WTC11 (cell line): ENCODE measurements at regions not wholly inside any gene's neighbourhood (a gene's known extent, or its start where the extent isn't known, plus 50 kb on each side); places are given as distances from the start of the nearest gene placed in this dataset.
A peak's percentile ranks its signal among the peaks of the same experiment; 100 is the strongest.

Source experiments
- ATAC-seq: fragments of 200-7000 bp; cut with Tn5 transposase; 2 replicates; pipeline ENCODE4 v1.10.0; 2021; ENCODE audit warnings: mild to moderate bottlenecking, moderate library complexity
- CTCF ChIA-PET: fragments of 300-600 bp; sonication (Branson Sonifier 250); formaldehyde crosslinking; loops from one replicate; lab custom pipeline; 2021; ENCODE audit warnings: antibody characterized with exemption; lab: Charles Lee
- POLR2A ChIA-PET: fragments of 350-600 bp; sonication (Branson Sonifier 250); formaldehyde crosslinking; loops from one replicate; lab custom pipeline; 2021; ENCODE audit warnings: antibody characterized with exemption; lab: Charles Lee
- DNase-seq: peaks from one replicate; pipeline ENCODE4 v3.0.0; 2021; ENCODE audit warnings: low spot score
- H3K27ac Mint-ChIP-seq: 2 replicates; pipeline ENCODE4 v1.8.0; 2021; ENCODE audit warnings: mixed read lengths
- H3K27me3 Mint-ChIP-seq: 2 replicates; pipeline ENCODE4 v1.8.0; 2021; ENCODE audit warnings: low read depth, mild to moderate bottlenecking, moderate library complexity, mixed read lengths
- H3K36me3 Mint-ChIP-seq: 2 replicates; pipeline ENCODE4 v1.8.0; 2021; ENCODE audit warnings: mixed read lengths
- H3K4me1 Mint-ChIP-seq: 2 replicates; pipeline ENCODE4 v1.8.0; 2022; ENCODE audit warnings: mixed read lengths
- H3K4me3 Mint-ChIP-seq: 2 replicates; pipeline ENCODE4 v1.8.0; 2021; ENCODE audit warnings: mild to moderate bottlenecking, moderate library complexity, mixed read lengths
- H3K9me3 Mint-ChIP-seq: 2 replicates; pipeline ENCODE4 v1.8.0; 2021; ENCODE audit warnings: mixed read lengths
- ATF1 ChIP-seq: sonication (generic); formaldehyde crosslinking; IDR thresholded peaks from 2 replicates; pipeline ENCODE4 v1.8.1; 2023; ENCODE audit warnings: mild to moderate bottlenecking, moderate library complexity, missing genetic modification reagents
- ATF6 ChIP-seq: sonication (generic); formaldehyde crosslinking; IDR thresholded peaks from 2 replicates; pipeline ENCODE4 v1.8.1; 2023; ENCODE audit warnings: mild to moderate bottlenecking, missing genetic modification reagents
- CBFB ChIP-seq: sonication (generic); formaldehyde crosslinking; IDR thresholded peaks from 2 replicates; pipeline ENCODE4 v1.8.1; 2022; ENCODE audit warnings: mild to moderate bottlenecking, low read depth, missing genetic modification reagents
- CREB1 ChIP-seq: sonication (generic); formaldehyde crosslinking; IDR thresholded peaks from 2 replicates; pipeline ENCODE4 v1.8.0; 2023; ENCODE audit warnings: mild to moderate bottlenecking, missing genetic modification reagents
- FOXK1 ChIP-seq: sonication (generic); formaldehyde crosslinking; IDR thresholded peaks from 2 replicates; pipeline ENCODE4 v1.8.0; 2022; ENCODE audit warnings: mild to moderate bottlenecking, moderate library complexity, missing genetic modification reagents
- GTF2I ChIP-seq: fragments of 250-450 bp; sonication (Bioruptor Pico); conservative IDR thresholded peaks from 2 replicates; pipeline ENCODE4 v1.4.0; 2021; ENCODE audit warnings: mild to moderate bottlenecking
- HMGXB4 ChIP-seq: sonication (generic); formaldehyde crosslinking; IDR thresholded peaks from 2 replicates; pipeline ENCODE4 v1.8.1; 2023; ENCODE audit warnings: mild to moderate bottlenecking, moderate library complexity, missing genetic modification reagents
- SP1 ChIP-seq: sonication (generic); formaldehyde crosslinking; conservative IDR thresholded peaks from 2 replicates; pipeline ENCODE4 v1.8.1; 2022; ENCODE audit warnings: missing genetic modification reagents
- TCF7 ChIP-seq: sonication (generic); formaldehyde crosslinking; IDR thresholded peaks from 2 replicates; pipeline ENCODE4 v1.8.0; 2022; ENCODE audit warnings: mild to moderate bottlenecking, low read depth, missing genetic modification reagents, moderate library complexity
- TEAD1 ChIP-seq: sonication (generic); formaldehyde crosslinking; IDR thresholded peaks from 2 replicates; pipeline ENCODE4 v1.8.0; 2022; ENCODE audit warnings: mild to moderate bottlenecking, missing genetic modification reagents
- ZMAT4 ChIP-seq: fragments of 250-450 bp; sonication (Bioruptor Pico); IDR thresholded peaks from 2 replicates; pipeline ENCODE4 v1.9.0; 2021; ENCODE audit warnings: mild to moderate bottlenecking
- ZNF219 ChIP-seq: sonication (generic); formaldehyde crosslinking; IDR thresholded peaks from 2 replicates; pipeline ENCODE4 v1.8.0; 2023; ENCODE audit warnings: missing genetic modification reagents, mild to moderate bottlenecking, borderline replicate concordance
- ZNF317 ChIP-seq: sonication (generic); formaldehyde crosslinking; IDR thresholded peaks from 2 replicates; pipeline ENCODE4 v1.8.1; 2023; ENCODE audit warnings: low read depth, mild to moderate bottlenecking, moderate library complexity, missing genetic modification reagents, borderline replicate concordance
- ZNF512 ChIP-seq: sonication (generic); formaldehyde crosslinking; IDR thresholded peaks from 2 replicates; pipeline ENCODE4 v1.8.1; 2022; ENCODE audit warnings: missing genetic modification reagents, borderline replicate concordance
- TF ChIP-seq, protein P1 (sequence below): sonication (generic); formaldehyde crosslinking; IDR thresholded peaks from 2 replicates; pipeline ENCODE4 v1.8.1; 2022; ENCODE audit warnings: mild to moderate bottlenecking, missing genetic modification reagents, moderate library complexity, borderline replicate concordance

GRCh38 chr21:38170704-38171682, 85.8 kb upstream of the KCNJ15 start:
- peaks cover 3% of the 10 kb centered on the region; the same call in 1 of the 2 replicates for H3K36me3 Mint-ChIP-seq
- no peak overlapping the region for H3K4me3 Mint-ChIP-seq
- no peak for TF ChIP-seq ATF1 (CRISPR knock-in tag)
- TF ChIP-seq CBFB (CRISPR knock-in tag), result no peak
- no peak for TF ChIP-seq ZNF512 (CRISPR knock-in tag)
- TF ChIP-seq ZNF219 (CRISPR knock-in tag), result no peak
- no peak for TF ChIP-seq ATF6 (CRISPR knock-in tag)
- no peak for TF ChIP-seq GTF2I (CRISPR knock-in tag)
- no peak for TF ChIP-seq ZMAT4 (CRISPR knock-in tag)
- H3K27me3 Mint-ChIP-seq, result no peaks in the 10 kb centered on the region
- H3K9me3 Mint-ChIP-seq, result peaks cover 5% of the 10 kb centered on the region
- ChIA-PET POLR2A (interaction anchor here (0.6 to 1.0 kb wide), 2 partner anchors 64 to 163 kb away, joined by 3 to 4 read pairs; no protein-coding TSS in a partner anchor), CTCF (interaction anchor here (0.6 to 7.2 kb wide), 58 partner anchors 9 to 491 kb away, joined by 3 to 194 read pairs (median 4); no protein-coding TSS in a partner anchor)
- DNase-seq, result no peak
- H3K4me1 Mint-ChIP-seq, result peaks cover 35% of the 10 kb centered on the region
- no peak; the same call in 1 of the 2 replicates for ATAC-seq
- H3K27ac Mint-ChIP-seq, result peak overlapping the region; percentile 24

GRCh38 chr21:38171723-38172344, 85.0 kb upstream of the KCNJ15 start:
- Mint-ChIP-seq H3K9me3 (peaks cover 5% of the 10 kb centered on the region), H3K36me3 (peaks cover 3% of the 10 kb centered on the region; the same call in 1 of the 2 replicates), H3K4me3 (no peak overlapping the region), H3K4me1 (peaks cover 34% of the 10 kb centered on the region), H3K27ac (peak overlapping the region; percentile 66), H3K27me3 (no peaks in the 10 kb centered on the region)
- TF ChIP-seq TEAD1 (CRISPR knock-in tag), result no peak
- 0 out of 2 replicates have a peak, but pooled peaks have one; percentile 16 for TF ChIP-seq SP1 (CRISPR knock-in tag)
- CTCF ChIA-PET, result interaction anchor here (0.6 to 7.2 kb wide), 20 partner anchors 13 to 471 kb away, joined by 3 to 194 read pairs (median 4); no protein-coding TSS in a partner anchor
- ATAC-seq, result peak; percentile 92
- POLR2A ChIA-PET, result interaction anchor here (0.6 kb wide), 1 partner anchor 63 kb away, joined by 4 read pairs; no protein-coding TSS in a partner anchor
- peak; percentile 60 for DNase-seq

DNA sequence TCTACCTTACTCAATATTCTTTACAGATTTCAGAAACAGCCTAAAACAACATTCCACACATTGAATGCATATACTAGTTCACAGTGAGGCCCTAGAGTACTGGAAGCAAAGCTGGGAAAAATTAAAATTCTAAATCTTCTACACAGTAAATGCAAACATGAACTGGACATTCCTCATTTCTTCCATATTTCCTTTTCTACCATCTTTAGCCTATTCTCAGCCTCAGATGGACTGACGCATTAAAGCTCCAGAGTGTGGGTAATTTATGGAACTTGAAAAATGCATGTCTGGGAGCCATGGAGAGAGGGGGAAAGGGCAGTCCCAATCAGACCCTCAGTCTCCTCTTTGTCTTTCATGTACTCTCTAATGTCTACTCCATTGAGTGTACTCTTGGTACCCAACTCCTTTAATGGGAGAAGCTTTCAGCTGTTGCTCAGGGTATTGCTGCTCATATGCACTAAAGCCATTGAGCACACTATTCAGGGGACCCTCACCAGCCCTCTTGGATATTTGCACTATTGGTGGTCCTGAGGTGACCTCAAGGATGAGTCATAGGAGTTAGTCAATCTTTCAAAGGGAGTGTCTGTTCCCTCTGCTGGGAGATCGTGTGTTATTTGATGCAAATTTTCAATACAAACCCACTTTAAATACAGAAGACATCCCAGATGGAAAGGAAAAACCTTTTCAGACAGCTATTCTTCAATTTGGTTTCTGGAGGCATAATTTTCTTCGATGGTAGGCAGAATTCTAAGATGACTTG, 83.3 kb upstream of the KCNJ15 start:
- H3K27ac Mint-ChIP-seq, result no peak overlapping the region
- CTCF ChIA-PET, result interaction anchor here (0.8 to 1.2 kb wide), 2 partner anchors 179 to 473 kb away, joined by 5 to 6 read pairs; no protein-coding TSS in a partner anchor
- H3K27me3 Mint-ChIP-seq, result no peaks in the 10 kb centered on the region
- no peak for DNase-seq
- H3K4me1 Mint-ChIP-seq, result peaks cover 28% of the 10 kb centered on the region
- POLR2A ChIA-PET, result no interaction called here
- peaks cover 8% of the 10 kb centered on the region for H3K9me3 Mint-ChIP-seq
- peaks cover 3% of the 10 kb centered on the region; the same call in 1 of the 2 replicates for H3K36me3 Mint-ChIP-seq
- ATAC-seq, result no peak
- no peak overlapping the region for H3K4me3 Mint-ChIP-seq
- TF ChIP-seq CREB1 (CRISPR knock-in tag) (no peak), TCF7 (CRISPR knock-in tag) (no peak), ATF6 (CRISPR knock-in tag) (no peak), ZNF317 (no peak), FOXK1 (CRISPR knock-in tag) (no peak), TEAD1 (CRISPR knock-in tag) (no peak), HMGXB4 (CRISPR knock-in tag) (no peak), ATF1 (CRISPR knock-in tag) (no peak)
- TF ChIP-seq, protein P1, sequence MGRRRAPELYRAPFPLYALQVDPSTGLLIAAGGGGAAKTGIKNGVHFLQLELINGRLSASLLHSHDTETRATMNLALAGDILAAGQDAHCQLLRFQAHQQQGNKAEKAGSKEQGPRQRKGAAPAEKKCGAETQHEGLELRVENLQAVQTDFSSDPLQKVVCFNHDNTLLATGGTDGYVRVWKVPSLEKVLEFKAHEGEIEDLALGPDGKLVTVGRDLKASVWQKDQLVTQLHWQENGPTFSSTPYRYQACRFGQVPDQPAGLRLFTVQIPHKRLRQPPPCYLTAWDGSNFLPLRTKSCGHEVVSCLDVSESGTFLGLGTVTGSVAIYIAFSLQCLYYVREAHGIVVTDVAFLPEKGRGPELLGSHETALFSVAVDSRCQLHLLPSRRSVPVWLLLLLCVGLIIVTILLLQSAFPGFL, result no peak
